ENCODE measurements at regions not wholly inside any gene's neighbourhood (a gene's known extent, or its start where the extent isn't known, plus 50 kb on each side); places are given as distances from the start of the nearest gene placed in this dataset.

- ChIA-PET CTCF (no interaction called here), POLR2A (no interaction called here)
- no peak for TF ChIP-seq SIN3A (IDR thresholded peaks at IDR 0.05; ENCODE audit: borderline replicate concordance, insufficient read depth, low read depth, low read length)
- TF ChIP-seq POLR2AphosphoS5 (IDR thresholded peaks at IDR 0.05; ENCODE audit: low read depth, low read length) = no peak
- TF ChIP-seq TCF7L2 (IDR thresholded peaks at IDR 0.05; ENCODE audit: low read depth, low read length) = no peak
- no peak for TF ChIP-seq CTCF (IDR thresholded peaks at IDR 0.05)
- TF ChIP-seq REST (IDR thresholded peaks at IDR 0.05; ENCODE audit: insufficient read depth in 1 of 2, low read depth in 2 of 2, low read length in 1 of 2) = no peak
- in situ Hi-C loops (cut with HindIII; ENCODE audit: low pct_unique_long_range_greater_than_20kb, low sequenced_read_pairs) (no loop called here), intact Hi-C loops (cut with micrococcal nuclease; ENCODE audit: unreplicated experiment) (no loop called here)
- Histone ChIP-seq H3K36me3 (ENCODE audit: control insufficient read depth, insufficient read depth, low read length) (no peaks in the 10 kb centered on the region), H3K9me3 (ENCODE audit: control insufficient read depth, insufficient read depth, low read depth, low read length) (no peaks in the 10 kb centered on the region), H3K4me3 (ENCODE audit: low read depth in 2 of 2, low read length in 2 of 2) (no peak overlapping the region), H3K4me1 (ENCODE audit: control insufficient read depth, insufficient read depth, low read length) (no peaks in the 10 kb centered on the region), H3K27me3 (ENCODE audit: control insufficient read depth, insufficient read depth, low read length) (no peaks in the 10 kb centered on the region), H3K27ac (ENCODE audit: low read length) (no peak overlapping the region)
- no peak for DNase-seq (ENCODE audit: low read depth, low spot score)
- ATAC-seq = no peak
- no TSS peak for BruUV-seq (replicated peaks)
Observed at GRCh38 chr3:34176723-34177122, 378.3 kb downstream of the PDCD6IP start.

DNA sequence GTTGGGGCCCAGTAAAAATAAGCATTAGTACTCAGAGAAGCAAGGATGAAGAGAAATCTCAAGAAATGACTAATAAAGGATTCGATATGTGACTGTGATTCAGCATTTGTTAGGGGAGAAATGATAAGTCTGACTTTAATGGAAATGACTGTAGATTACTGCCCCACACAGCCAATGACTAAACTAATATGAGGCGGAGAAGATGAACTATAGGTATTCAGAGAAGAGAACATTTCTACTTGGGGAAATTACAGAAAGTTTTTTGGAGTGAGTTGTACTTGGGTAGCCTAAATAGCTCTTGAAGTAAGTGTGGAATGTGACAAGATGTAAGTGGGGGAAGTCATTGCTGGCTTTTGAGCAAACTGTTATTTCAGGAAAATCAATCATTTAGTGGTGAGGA is 380.0 kb downstream of the PDCD6IP start:
- intact Hi-C loops (cut with micrococcal nuclease; ENCODE audit: unreplicated experiment) (no loop called here), in situ Hi-C loops (cut with HindIII; ENCODE audit: low pct_unique_long_range_greater_than_20kb, low sequenced_read_pairs) (no loop called here)
- CTCF ChIA-PET = no interaction called here
- Histone ChIP-seq H3K36me3 (ENCODE audit: control insufficient read depth, insufficient read depth, low read length) (no peaks in the 10 kb centered on the region), H3K27me3 (ENCODE audit: control insufficient read depth, insufficient read depth, low read length) (no peaks in the 10 kb centered on the region), H3K4me3 (ENCODE audit: low read depth in 2 of 2, low read length in 2 of 2) (no peak overlapping the region), H3K27ac (ENCODE audit: low read length) (no peak overlapping the region), H3K4me1 (ENCODE audit: control insufficient read depth, insufficient read depth, low read length) (no peaks in the 10 kb centered on the region), H3K9me3 (ENCODE audit: control insufficient read depth, insufficient read depth, low read depth, low read length) (no peaks in the 10 kb centered on the region)
- ATAC-seq (no peak), DNase-seq (ENCODE audit: low read depth, low spot score) (no peak)
- no TSS peak for BruUV-seq (replicated peaks)
- POLR2A ChIA-PET = no interaction called here
- no peak for TF ChIP-seq POLR2AphosphoS5 (IDR thresholded peaks at IDR 0.05; ENCODE audit: low read depth, low read length)
- TF ChIP-seq REST (IDR thresholded peaks at IDR 0.05; ENCODE audit: insufficient read depth in 1 of 2, low read depth in 2 of 2, low read length in 1 of 2) = no peak
- no peak for TF ChIP-seq TCF7L2 (IDR thresholded peaks at IDR 0.05; ENCODE audit: low read depth, low read length)
- TF ChIP-seq CTCF (IDR thresholded peaks at IDR 0.05) = no peak
- TF ChIP-seq SIN3A (IDR thresholded peaks at IDR 0.05; ENCODE audit: borderline replicate concordance, insufficient read depth, low read depth, low read length) = no peak
